MM.1S (cell line): ENCODE measurements at regions not wholly inside any gene's neighbourhood (a gene's known extent, or its start where the extent isn't known, plus 50 kb on each side); places are given as distances from the start of the nearest gene placed in this dataset.

Experiments used
- DNase-seq: peaks from one replicate; pipeline ENCODE4 v3.0.0-alpha.2; 2015
- H2AFZ ChIP-seq: fragments of 300-600 bp; sonication (generic); 2 replicates; pipeline ENCODE4 v1.6.0; 2016; ENCODE audit warnings: antibody characterized with exemption, low read length
- H3F3A ChIP-seq: fragments of 300-600 bp; sonication (generic); 2 replicates; pipeline ENCODE4 v1.6.1; 2016; ENCODE audit warnings: mild to moderate bottlenecking, antibody characterized with exemption, low read length, moderate library complexity, mixed read lengths; ENCODE audit not compliant: insufficient read depth
- H3K27ac ChIP-seq: fragments of 300-600 bp; sonication (generic); 2 replicates; pipeline ENCODE4 v1.5.1; 2016; ENCODE audit warnings: mild to moderate bottlenecking, low read length
- H3K27me3 ChIP-seq: fragments of 300-600 bp; sonication (generic); replicated peaks from 2 replicates; pipeline ENCODE4 v1.6.0; 2016; ENCODE audit warnings: low read length; ENCODE audit not compliant: insufficient read depth
- H3K36me3 ChIP-seq: fragments of 300-600 bp; sonication (generic); replicated peaks from 2 replicates; pipeline ENCODE4 v1.6.1; 2016; ENCODE audit warnings: mild to moderate bottlenecking, low read length, mixed read lengths; ENCODE audit not compliant: insufficient read depth
- H3K4me1 ChIP-seq: fragments of 300-600 bp; sonication (generic); 2 replicates; pipeline ENCODE4 v1.6.1; 2016; ENCODE audit warnings: low read length, mixed read lengths
- H3K4me2 ChIP-seq: fragments of 300-600 bp; sonication (generic); 2 replicates; pipeline ENCODE4 v1.6.0; 2016; ENCODE audit warnings: low read depth, low read length
- H3K4me3 ChIP-seq: fragments of 300-600 bp; sonication (generic); 2 replicates; pipeline ENCODE4 v1.5.1; 2016; ENCODE audit warnings: low read length, mixed read lengths
- H3K79me2 ChIP-seq: fragments of 300-600 bp; sonication (generic); 2 replicates; pipeline ENCODE4 v1.6.1; 2016; ENCODE audit warnings: mixed run types, low read length, mixed read lengths
- H3K9ac ChIP-seq: fragments of 300-600 bp; sonication (generic); 2 replicates; pipeline ENCODE4 v1.6.1; 2016; ENCODE audit warnings: low read length, mixed read lengths
- H3K9me2 ChIP-seq: fragments of 300-600 bp; sonication (generic); replicated peaks from 2 replicates; pipeline ENCODE4 v1.6.1; 2016; ENCODE audit warnings: mild to moderate bottlenecking, low read length, mixed read lengths; ENCODE audit not compliant: insufficient read depth
- H3K9me3 ChIP-seq: fragments of 300-600 bp; sonication (generic); replicated peaks from 2 replicates; pipeline ENCODE4 v1.6.1; 2016; ENCODE audit warnings: mild to moderate bottlenecking, low read length, mixed read lengths; ENCODE audit not compliant: insufficient read depth
- H4K20me1 ChIP-seq: fragments of 300-600 bp; sonication (generic); 2 replicates; pipeline ENCODE4 v1.6.1; 2016; ENCODE audit warnings: mild to moderate bottlenecking, low read length, moderate library complexity, mixed read lengths; ENCODE audit not compliant: insufficient read depth
- EZH2 ChIP-seq: fragments of 300-600 bp; sonication (generic); optimal IDR thresholded peaks from 2 replicates; pipeline ENCODE3; 2017; ENCODE audit warnings: low read depth, mild to moderate bottlenecking, antibody characterized with exemption, low read length, mixed read lengths
- EZH2phosphoT487 ChIP-seq: fragments of 300-600 bp; sonication (generic); IDR thresholded peaks from 2 replicates; pipeline ENCODE4 v1.6.1; 2018; ENCODE audit warnings: antibody characterized with exemption, low read length
- TF ChIP-seq, protein P1 (sequence below): fragments of 300-600 bp; sonication (generic); IDR thresholded peaks from 2 replicates; pipeline ENCODE4 v1.5.1; 2016; ENCODE audit warnings: antibody characterized with exemption, low read length, mixed read lengths

DNA sequence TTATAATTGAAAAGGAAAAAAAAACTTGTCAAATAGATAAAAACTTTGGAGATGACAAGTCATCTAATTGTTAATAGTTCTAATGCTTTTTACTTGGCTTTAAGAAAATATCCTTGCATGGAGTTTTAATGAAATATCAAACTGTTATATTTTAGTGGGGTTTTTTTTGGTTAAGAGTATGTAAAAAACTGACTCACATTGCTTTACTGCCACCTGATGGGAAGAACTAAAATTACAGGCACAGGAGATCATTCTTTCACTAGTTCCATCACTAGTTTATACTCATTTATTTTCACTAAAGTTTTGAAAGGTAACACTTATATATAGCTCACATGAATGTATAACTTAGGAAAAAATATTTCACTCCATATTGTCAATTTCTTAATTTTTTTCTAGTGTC is 309.1 kb downstream of the LMBRD1 start:
- no peaks in the 10 kb centered on the region for H3K27me3 ChIP-seq
- no peaks in the 10 kb centered on the region for H3K9me3 ChIP-seq
- H3K79me2 ChIP-seq: no peaks in the 10 kb centered on the region
- H3K9ac ChIP-seq: no peak overlapping the region
- H3K9me2 ChIP-seq: no peaks in the 10 kb centered on the region
- no peaks in the 10 kb centered on the region for H3K4me1 ChIP-seq
- H2AFZ ChIP-seq: no peak overlapping the region
- H3K4me3 ChIP-seq: no peak overlapping the region
- no peak overlapping the region for H3K27ac ChIP-seq
- no peaks in the 10 kb centered on the region for H3F3A ChIP-seq
- TF ChIP-seq, protein P1, sequence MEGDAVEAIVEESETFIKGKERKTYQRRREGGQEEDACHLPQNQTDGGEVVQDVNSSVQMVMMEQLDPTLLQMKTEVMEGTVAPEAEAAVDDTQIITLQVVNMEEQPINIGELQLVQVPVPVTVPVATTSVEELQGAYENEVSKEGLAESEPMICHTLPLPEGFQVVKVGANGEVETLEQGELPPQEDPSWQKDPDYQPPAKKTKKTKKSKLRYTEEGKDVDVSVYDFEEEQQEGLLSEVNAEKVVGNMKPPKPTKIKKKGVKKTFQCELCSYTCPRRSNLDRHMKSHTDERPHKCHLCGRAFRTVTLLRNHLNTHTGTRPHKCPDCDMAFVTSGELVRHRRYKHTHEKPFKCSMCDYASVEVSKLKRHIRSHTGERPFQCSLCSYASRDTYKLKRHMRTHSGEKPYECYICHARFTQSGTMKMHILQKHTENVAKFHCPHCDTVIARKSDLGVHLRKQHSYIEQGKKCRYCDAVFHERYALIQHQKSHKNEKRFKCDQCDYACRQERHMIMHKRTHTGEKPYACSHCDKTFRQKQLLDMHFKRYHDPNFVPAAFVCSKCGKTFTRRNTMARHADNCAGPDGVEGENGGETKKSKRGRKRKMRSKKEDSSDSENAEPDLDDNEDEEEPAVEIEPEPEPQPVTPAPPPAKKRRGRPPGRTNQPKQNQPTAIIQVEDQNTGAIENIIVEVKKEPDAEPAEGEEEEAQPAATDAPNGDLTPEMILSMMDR: peak; percentile 64
- no peak for TF ChIP-seq EZH2
- no peak for TF ChIP-seq EZH2phosphoT487
- peak; percentile 26 for DNase-seq
- H3K4me2 ChIP-seq: no peak overlapping the region
- no peaks in the 10 kb centered on the region for H3K36me3 ChIP-seq
- H4K20me1 ChIP-seq: no peaks in the 10 kb centered on the region

DNA sequence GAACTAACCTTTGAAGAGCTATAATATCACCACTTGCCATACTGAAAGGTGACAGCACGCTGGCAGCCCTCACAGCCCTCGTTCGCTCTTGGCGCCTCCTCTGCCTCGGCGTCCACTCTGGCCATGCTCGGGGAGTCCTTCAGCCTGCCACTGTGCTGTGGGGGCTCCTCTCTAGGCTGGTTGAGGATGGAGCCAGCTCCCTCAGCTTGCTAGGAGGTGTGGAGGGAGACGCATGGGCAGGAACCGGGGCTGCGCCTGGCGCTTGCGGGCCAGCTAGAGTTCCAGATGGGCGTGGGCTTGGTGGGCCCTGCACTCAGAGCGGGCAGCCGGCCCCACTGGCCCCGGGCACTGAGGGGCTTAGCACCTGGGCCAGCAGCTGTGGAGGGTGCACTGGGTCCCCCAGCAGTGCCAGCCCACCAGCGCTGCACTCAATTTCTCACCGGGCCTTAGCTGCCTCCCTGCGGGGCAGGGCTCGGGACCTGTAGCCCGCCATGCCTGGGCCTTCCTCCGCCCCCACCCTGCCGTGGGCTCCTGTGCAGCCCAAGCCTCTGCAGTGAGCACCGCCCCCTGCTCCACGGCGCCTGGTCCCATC is 329.7 kb downstream of the LMBRD1 start:
- Histone ChIP-seq H2AFZ (no peak overlapping the region), H4K20me1 (no peaks in the 10 kb centered on the region), H3K27me3 (no peaks in the 10 kb centered on the region), H3K36me3 (no peaks in the 10 kb centered on the region), H3K9ac (no peak overlapping the region), H3K9me2 (no peaks in the 10 kb centered on the region), H3K79me2 (no peaks in the 10 kb centered on the region), H3K4me3 (no peak overlapping the region), H3K9me3 (no peaks in the 10 kb centered on the region), H3F3A (no peaks in the 10 kb centered on the region), H3K4me1 (no peaks in the 10 kb centered on the region), H3K27ac (no peak overlapping the region), H3K4me2 (no peak overlapping the region)
- DNase-seq: no peak
- TF ChIP-seq EZH2phosphoT487 (no peak), EZH2 (no peak)
- TF ChIP-seq, protein P1: no peak

DNA sequence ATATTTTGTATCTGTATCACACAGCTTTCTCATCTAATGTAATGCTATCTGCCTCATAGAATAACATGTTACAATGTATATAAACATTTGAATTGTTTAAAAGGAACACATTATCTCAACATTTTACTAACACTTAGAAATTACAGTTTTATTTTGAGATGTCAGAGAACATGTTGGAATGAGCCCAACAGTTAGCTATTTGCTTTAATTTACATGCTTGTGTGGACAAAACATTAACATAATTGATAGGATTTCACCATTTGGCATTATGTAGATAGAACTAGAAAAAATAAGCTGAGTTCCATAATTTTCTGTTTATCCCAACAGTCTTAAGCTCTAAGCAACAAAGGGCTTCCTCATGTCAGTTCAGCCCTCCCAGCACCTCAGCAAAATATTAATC is 330.9 kb downstream of the LMBRD1 start:
- H3K36me3 ChIP-seq: no peaks in the 10 kb centered on the region
- H3K4me1 ChIP-seq: no peaks in the 10 kb centered on the region
- no peaks in the 10 kb centered on the region for H4K20me1 ChIP-seq
- H3K4me2 ChIP-seq: no peak overlapping the region
- no peaks in the 10 kb centered on the region for H3K79me2 ChIP-seq
- no peak overlapping the region for H3K4me3 ChIP-seq
- H3K9me2 ChIP-seq: no peaks in the 10 kb centered on the region
- no peaks in the 10 kb centered on the region for H3K9me3 ChIP-seq
- no peak overlapping the region for H2AFZ ChIP-seq
- H3K9ac ChIP-seq: no peak overlapping the region
- no peaks in the 10 kb centered on the region for H3F3A ChIP-seq
- no peak overlapping the region for H3K27ac ChIP-seq
- DNase-seq: no peak
- no peaks in the 10 kb centered on the region for H3K27me3 ChIP-seq
- TF ChIP-seq, protein P1: no peak
- TF ChIP-seq EZH2phosphoT487 (no peak), EZH2 (no peak)
